ENCODE measurements at regions not wholly inside any gene's neighbourhood (a gene's known extent, or its start where the extent isn't known, plus 50 kb on each side); places are given as distances from the start of the nearest gene placed in this dataset.

DNA sequence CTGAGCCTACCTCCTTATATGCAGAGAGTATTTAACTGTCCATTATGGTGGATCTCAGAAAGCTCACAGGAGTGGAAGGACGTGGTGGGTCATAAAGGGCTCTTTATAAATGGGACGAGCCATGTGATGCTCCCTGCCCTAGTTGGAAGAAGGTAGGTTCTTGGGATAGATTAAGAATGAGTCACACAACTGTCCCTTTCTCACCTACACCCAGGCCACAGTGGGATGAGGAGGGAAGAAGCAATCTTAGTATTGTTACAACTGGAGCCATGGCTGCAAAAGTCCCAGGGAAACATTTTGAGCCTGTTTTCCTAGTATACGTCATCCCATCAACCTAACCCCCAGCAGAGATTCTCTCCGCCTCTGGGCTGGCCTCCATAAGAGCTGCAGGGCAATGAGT, 229.9 kb downstream of the TTC32 start:
- no peak for TF ChIP-seq POLR2A (IDR thresholded peaks at IDR 0.05)
- TF ChIP-seq, protein P1, sequence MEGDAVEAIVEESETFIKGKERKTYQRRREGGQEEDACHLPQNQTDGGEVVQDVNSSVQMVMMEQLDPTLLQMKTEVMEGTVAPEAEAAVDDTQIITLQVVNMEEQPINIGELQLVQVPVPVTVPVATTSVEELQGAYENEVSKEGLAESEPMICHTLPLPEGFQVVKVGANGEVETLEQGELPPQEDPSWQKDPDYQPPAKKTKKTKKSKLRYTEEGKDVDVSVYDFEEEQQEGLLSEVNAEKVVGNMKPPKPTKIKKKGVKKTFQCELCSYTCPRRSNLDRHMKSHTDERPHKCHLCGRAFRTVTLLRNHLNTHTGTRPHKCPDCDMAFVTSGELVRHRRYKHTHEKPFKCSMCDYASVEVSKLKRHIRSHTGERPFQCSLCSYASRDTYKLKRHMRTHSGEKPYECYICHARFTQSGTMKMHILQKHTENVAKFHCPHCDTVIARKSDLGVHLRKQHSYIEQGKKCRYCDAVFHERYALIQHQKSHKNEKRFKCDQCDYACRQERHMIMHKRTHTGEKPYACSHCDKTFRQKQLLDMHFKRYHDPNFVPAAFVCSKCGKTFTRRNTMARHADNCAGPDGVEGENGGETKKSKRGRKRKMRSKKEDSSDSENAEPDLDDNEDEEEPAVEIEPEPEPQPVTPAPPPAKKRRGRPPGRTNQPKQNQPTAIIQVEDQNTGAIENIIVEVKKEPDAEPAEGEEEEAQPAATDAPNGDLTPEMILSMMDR (IDR thresholded peaks at IDR 0.05): no peak
- no peak for TF ChIP-seq POLR2AphosphoS5 (IDR thresholded peaks at IDR 0.05)
- no peak for TF ChIP-seq EP300 (IDR thresholded peaks at IDR 0.05)
